ENCODE measurements at regions not wholly inside any gene's neighbourhood (a gene's known extent, or its start where the extent isn't known, plus 50 kb on each side); places are given as distances from the start of the nearest gene placed in this dataset.

DNA sequence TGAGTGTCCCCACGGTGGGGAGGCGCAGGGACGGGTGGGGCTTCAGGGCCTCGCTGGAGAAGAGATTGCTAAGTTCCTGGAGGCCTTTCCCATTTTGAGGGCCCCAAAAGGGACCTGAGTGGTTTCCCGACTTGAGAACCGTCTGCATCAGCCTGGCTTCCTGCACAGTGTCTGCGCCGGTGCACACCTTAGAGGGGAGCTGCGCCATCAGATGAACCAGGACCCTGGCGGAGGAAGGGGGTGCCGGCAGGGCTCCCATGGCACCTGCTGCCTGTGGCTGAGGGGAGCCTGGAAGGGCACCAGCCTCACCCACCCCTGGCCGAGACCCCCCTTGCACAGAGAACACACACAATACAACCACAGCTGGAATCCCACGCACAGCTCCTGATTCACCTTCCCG lies 465.1 kb upstream of the MYT1L start:
- SMC1A ChIA-PET (ENCODE audit: uncharacterized antibody, unreplicated experiment): no interaction called here
- Histone ChIP-seq H3K9me3 (replicated peaks; ENCODE audit: control insufficient read depth, insufficient read depth, low read length) (no peaks in the 10 kb centered on the region), H3K9ac (ENCODE audit: control insufficient read depth, insufficient read depth, low read length) (no peak overlapping the region), H2AFZ (ENCODE audit: control insufficient read depth, low read depth, low read length) (no peak overlapping the region), H3K4me3 (no peak overlapping the region), H3K4me1 (ENCODE audit: control insufficient read depth, insufficient read depth, low read length) (no peaks in the 10 kb centered on the region), H3K27ac (ENCODE audit: control insufficient read depth, insufficient read depth) (no peak overlapping the region), H3K27me3 (replicated peaks in 1 of 2; ENCODE audit: control insufficient read depth in 2 of 2, insufficient read depth in 2 of 2, low read length in 1 of 2) (peaks cover 0 to 3% of the 10 kb centered on the region in 2 experiments; a peak in 1 of 4 replicates), H3K36me3 (ENCODE audit: control insufficient read depth in 2 of 2, insufficient read depth in 2 of 2, low read length in 1 of 2) (no peaks in the 10 kb centered on the region), H4K20me1 (ENCODE audit: control insufficient read depth, insufficient read depth) (no peaks in the 10 kb centered on the region; the same call in 1 of the 2 replicates), H3K79me2 (ENCODE audit: control insufficient read depth, insufficient read depth, low read length) (no peaks in the 10 kb centered on the region), H3K4me2 (ENCODE audit: control insufficient read depth, insufficient read depth) (no peak overlapping the region)
- BruUV-seq (replicated peaks): no TSS peak
- intact Hi-C loops (cut with micrococcal nuclease; ENCODE audit: unreplicated experiment): no loop called here
- no peak for ATAC-seq
- RAD21 ChIA-PET (ENCODE audit: unreplicated experiment): no interaction called here
- no peak for DNase-seq (ENCODE audit: low read depth, low spot score)
- no peak for FAIRE-seq
- CTCF ChIA-PET: no interaction called here
- in situ Hi-C loops (cut with MboI): no loop called here
- WGBS (ENCODE audit: insufficient coverage, insufficient replicate concordance, low lambda C conversion rate, missing lambda C conversion rate): 59% methylated on average over 14 of the region's 14 CpGs
- POLR2A ChIA-PET: no interaction called here
- TF ChIP-seq, protein P1, sequence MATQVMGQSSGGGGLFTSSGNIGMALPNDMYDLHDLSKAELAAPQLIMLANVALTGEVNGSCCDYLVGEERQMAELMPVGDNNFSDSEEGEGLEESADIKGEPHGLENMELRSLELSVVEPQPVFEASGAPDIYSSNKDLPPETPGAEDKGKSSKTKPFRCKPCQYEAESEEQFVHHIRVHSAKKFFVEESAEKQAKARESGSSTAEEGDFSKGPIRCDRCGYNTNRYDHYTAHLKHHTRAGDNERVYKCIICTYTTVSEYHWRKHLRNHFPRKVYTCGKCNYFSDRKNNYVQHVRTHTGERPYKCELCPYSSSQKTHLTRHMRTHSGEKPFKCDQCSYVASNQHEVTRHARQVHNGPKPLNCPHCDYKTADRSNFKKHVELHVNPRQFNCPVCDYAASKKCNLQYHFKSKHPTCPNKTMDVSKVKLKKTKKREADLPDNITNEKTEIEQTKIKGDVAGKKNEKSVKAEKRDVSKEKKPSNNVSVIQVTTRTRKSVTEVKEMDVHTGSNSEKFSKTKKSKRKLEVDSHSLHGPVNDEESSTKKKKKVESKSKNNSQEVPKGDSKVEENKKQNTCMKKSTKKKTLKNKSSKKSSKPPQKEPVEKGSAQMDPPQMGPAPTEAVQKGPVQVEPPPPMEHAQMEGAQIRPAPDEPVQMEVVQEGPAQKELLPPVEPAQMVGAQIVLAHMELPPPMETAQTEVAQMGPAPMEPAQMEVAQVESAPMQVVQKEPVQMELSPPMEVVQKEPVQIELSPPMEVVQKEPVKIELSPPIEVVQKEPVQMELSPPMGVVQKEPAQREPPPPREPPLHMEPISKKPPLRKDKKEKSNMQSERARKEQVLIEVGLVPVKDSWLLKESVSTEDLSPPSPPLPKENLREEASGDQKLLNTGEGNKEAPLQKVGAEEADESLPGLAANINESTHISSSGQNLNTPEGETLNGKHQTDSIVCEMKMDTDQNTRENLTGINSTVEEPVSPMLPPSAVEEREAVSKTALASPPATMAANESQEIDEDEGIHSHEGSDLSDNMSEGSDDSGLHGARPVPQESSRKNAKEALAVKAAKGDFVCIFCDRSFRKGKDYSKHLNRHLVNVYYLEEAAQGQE (IDR thresholded peaks at IDR 0.05; ENCODE audit: low read depth, low read length): no peak
- TF ChIP-seq SUZ12 (IDR thresholded peaks at IDR 0.05; ENCODE audit: unreplicated experiment) (no peak), BCL11A (IDR thresholded peaks at IDR 0.05; ENCODE audit: low read depth, low read length) (no peak), HCFC1 (IDR thresholded peaks at IDR 0.05; ENCODE audit: low read length) (no peak), DPF2 (IDR thresholded peaks at IDR 0.05) (no peak), JUNB (IDR thresholded peaks at IDR 0.05) (no peak), KLF5 (IDR thresholded peaks at IDR 0.05; ENCODE audit: partially characterized antibody) (no peak), KAT2A (conservative IDR thresholded peaks at IDR 0.05; ENCODE audit: control insufficient read depth, low read depth, low read length) (no peak)
- TF ChIP-seq, protein P2, sequence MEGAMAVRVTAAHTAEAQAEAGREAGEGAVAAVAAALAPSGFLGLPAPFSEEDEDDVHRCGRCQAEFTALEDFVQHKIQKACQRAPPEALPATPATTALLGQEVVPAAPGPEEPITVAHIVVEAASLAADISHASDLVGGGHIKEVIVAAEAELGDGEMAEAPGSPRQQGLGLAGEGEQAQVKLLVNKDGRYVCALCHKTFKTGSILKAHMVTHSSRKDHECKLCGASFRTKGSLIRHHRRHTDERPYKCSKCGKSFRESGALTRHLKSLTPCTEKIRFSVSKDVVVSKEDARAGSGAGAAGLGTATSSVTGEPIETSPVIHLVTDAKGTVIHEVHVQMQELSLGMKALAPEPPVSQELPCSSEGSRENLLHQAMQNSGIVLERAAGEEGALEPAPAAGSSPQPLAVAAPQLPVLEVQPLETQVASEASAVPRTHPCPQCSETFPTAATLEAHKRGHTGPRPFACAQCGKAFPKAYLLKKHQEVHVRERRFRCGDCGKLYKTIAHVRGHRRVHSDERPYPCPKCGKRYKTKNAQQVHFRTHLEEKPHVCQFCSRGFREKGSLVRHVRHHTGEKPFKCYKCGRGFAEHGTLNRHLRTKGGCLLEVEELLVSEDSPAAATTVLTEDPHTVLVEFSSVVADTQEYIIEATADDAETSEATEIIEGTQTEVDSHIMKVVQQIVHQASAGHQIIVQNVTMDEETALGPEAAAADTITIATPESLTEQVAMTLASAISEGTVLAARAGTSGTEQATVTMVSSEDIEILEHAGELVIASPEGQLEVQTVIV (IDR thresholded peaks at IDR 0.05; ENCODE audit: borderline replicate concordance, partially characterized antibody): no peak
- TF ChIP-seq, protein P3, sequence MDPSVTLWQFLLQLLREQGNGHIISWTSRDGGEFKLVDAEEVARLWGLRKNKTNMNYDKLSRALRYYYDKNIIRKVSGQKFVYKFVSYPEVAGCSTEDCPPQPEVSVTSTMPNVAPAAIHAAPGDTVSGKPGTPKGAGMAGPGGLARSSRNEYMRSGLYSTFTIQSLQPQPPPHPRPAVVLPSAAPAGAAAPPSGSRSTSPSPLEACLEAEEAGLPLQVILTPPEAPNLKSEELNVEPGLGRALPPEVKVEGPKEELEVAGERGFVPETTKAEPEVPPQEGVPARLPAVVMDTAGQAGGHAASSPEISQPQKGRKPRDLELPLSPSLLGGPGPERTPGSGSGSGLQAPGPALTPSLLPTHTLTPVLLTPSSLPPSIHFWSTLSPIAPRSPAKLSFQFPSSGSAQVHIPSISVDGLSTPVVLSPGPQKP (IDR thresholded peaks at IDR 0.05; ENCODE audit: low read depth, low read length): no peak
- TF ChIP-seq, protein P4, sequence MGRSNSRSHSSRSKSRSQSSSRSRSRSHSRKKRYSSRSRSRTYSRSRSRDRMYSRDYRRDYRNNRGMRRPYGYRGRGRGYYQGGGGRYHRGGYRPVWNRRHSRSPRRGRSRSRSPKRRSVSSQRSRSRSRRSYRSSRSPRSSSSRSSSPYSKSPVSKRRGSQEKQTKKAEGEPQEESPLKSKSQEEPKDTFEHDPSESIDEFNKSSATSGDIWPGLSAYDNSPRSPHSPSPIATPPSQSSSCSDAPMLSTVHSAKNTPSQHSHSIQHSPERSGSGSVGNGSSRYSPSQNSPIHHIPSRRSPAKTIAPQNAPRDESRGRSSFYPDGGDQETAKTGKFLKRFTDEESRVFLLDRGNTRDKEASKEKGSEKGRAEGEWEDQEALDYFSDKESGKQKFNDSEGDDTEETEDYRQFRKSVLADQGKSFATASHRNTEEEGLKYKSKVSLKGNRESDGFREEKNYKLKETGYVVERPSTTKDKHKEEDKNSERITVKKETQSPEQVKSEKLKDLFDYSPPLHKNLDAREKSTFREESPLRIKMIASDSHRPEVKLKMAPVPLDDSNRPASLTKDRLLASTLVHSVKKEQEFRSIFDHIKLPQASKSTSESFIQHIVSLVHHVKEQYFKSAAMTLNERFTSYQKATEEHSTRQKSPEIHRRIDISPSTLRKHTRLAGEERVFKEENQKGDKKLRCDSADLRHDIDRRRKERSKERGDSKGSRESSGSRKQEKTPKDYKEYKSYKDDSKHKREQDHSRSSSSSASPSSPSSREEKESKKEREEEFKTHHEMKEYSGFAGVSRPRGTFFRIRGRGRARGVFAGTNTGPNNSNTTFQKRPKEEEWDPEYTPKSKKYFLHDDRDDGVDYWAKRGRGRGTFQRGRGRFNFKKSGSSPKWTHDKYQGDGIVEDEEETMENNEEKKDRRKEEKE (IDR thresholded peaks at IDR 0.05): no peak

Data from GM12878 (cell line).